MM.1S (cell line): ENCODE measurements at regions not wholly inside any gene's neighbourhood (a gene's known extent, or its start where the extent isn't known, plus 50 kb on each side); places are given as distances from the start of the nearest gene placed in this dataset.

ENCODE experiments used
- DNase-seq: peaks from one replicate; pipeline ENCODE4 v3.0.0-alpha.2; 2015
- H2AFZ ChIP-seq: fragments of 300-600 bp; sonication (generic); 2 replicates; pipeline ENCODE4 v1.6.0; 2016; ENCODE audit warnings: antibody characterized with exemption, low read length
- H3F3A ChIP-seq: fragments of 300-600 bp; sonication (generic); 2 replicates; pipeline ENCODE4 v1.6.1; 2016; ENCODE audit warnings: mild to moderate bottlenecking, antibody characterized with exemption, low read length, moderate library complexity, mixed read lengths; ENCODE audit not compliant: insufficient read depth
- H3K27ac ChIP-seq: fragments of 300-600 bp; sonication (generic); 2 replicates; pipeline ENCODE4 v1.5.1; 2016; ENCODE audit warnings: mild to moderate bottlenecking, low read length
- H3K27me3 ChIP-seq: fragments of 300-600 bp; sonication (generic); replicated peaks from 2 replicates; pipeline ENCODE4 v1.6.0; 2016; ENCODE audit warnings: low read length; ENCODE audit not compliant: insufficient read depth
- H3K36me3 ChIP-seq: fragments of 300-600 bp; sonication (generic); replicated peaks from 2 replicates; pipeline ENCODE4 v1.6.1; 2016; ENCODE audit warnings: mild to moderate bottlenecking, low read length, mixed read lengths; ENCODE audit not compliant: insufficient read depth
- H3K4me1 ChIP-seq: fragments of 300-600 bp; sonication (generic); 2 replicates; pipeline ENCODE4 v1.6.1; 2016; ENCODE audit warnings: low read length, mixed read lengths
- H3K4me2 ChIP-seq: fragments of 300-600 bp; sonication (generic); 2 replicates; pipeline ENCODE4 v1.6.0; 2016; ENCODE audit warnings: low read depth, low read length
- H3K4me3 ChIP-seq: fragments of 300-600 bp; sonication (generic); 2 replicates; pipeline ENCODE4 v1.5.1; 2016; ENCODE audit warnings: low read length, mixed read lengths
- H3K79me2 ChIP-seq: fragments of 300-600 bp; sonication (generic); 2 replicates; pipeline ENCODE4 v1.6.1; 2016; ENCODE audit warnings: mixed run types, low read length, mixed read lengths
- H3K9ac ChIP-seq: fragments of 300-600 bp; sonication (generic); 2 replicates; pipeline ENCODE4 v1.6.1; 2016; ENCODE audit warnings: low read length, mixed read lengths
- H3K9me2 ChIP-seq: fragments of 300-600 bp; sonication (generic); replicated peaks from 2 replicates; pipeline ENCODE4 v1.6.1; 2016; ENCODE audit warnings: mild to moderate bottlenecking, low read length, mixed read lengths; ENCODE audit not compliant: insufficient read depth
- H3K9me3 ChIP-seq: fragments of 300-600 bp; sonication (generic); replicated peaks from 2 replicates; pipeline ENCODE4 v1.6.1; 2016; ENCODE audit warnings: mild to moderate bottlenecking, low read length, mixed read lengths; ENCODE audit not compliant: insufficient read depth
- H4K20me1 ChIP-seq: fragments of 300-600 bp; sonication (generic); 2 replicates; pipeline ENCODE4 v1.6.1; 2016; ENCODE audit warnings: mild to moderate bottlenecking, low read length, moderate library complexity, mixed read lengths; ENCODE audit not compliant: insufficient read depth
- EZH2 ChIP-seq: fragments of 300-600 bp; sonication (generic); optimal IDR thresholded peaks from 2 replicates; pipeline ENCODE3; 2017; ENCODE audit warnings: low read depth, mild to moderate bottlenecking, antibody characterized with exemption, low read length, mixed read lengths
- EZH2phosphoT487 ChIP-seq: fragments of 300-600 bp; sonication (generic); IDR thresholded peaks from 2 replicates; pipeline ENCODE4 v1.6.1; 2018; ENCODE audit warnings: antibody characterized with exemption, low read length
- TF ChIP-seq, protein P1 (sequence below): fragments of 300-600 bp; sonication (generic); IDR thresholded peaks from 2 replicates; pipeline ENCODE4 v1.5.1; 2016; ENCODE audit warnings: antibody characterized with exemption, low read length, mixed read lengths

DNA sequence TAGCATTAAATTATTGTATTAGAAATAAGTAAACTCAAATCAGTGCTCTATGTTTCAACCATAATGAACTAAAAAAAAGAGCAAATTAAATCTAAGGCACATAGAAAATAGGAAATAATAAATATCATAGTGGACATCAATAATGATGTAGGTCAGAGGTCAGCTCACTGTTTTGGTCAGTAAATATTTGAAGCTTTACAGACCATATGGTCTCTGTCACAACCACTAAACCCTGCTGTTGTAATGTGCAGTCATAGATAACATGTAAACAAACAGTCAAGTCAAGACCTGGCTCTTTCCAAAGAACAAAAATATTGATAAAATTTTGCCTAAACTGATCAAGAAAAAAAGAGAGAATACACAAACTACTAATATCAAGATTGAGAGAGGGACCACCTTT is 615.0 kb downstream of the SH2D4B start:
- H3K36me3 ChIP-seq = no peaks in the 10 kb centered on the region
- H3K9me2 ChIP-seq = no peaks in the 10 kb centered on the region
- H3K79me2 ChIP-seq = no peaks in the 10 kb centered on the region
- no peak for TF ChIP-seq EZH2phosphoT487
- TF ChIP-seq, protein P1, sequence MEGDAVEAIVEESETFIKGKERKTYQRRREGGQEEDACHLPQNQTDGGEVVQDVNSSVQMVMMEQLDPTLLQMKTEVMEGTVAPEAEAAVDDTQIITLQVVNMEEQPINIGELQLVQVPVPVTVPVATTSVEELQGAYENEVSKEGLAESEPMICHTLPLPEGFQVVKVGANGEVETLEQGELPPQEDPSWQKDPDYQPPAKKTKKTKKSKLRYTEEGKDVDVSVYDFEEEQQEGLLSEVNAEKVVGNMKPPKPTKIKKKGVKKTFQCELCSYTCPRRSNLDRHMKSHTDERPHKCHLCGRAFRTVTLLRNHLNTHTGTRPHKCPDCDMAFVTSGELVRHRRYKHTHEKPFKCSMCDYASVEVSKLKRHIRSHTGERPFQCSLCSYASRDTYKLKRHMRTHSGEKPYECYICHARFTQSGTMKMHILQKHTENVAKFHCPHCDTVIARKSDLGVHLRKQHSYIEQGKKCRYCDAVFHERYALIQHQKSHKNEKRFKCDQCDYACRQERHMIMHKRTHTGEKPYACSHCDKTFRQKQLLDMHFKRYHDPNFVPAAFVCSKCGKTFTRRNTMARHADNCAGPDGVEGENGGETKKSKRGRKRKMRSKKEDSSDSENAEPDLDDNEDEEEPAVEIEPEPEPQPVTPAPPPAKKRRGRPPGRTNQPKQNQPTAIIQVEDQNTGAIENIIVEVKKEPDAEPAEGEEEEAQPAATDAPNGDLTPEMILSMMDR = no peak
- no peak for TF ChIP-seq EZH2
- no peak overlapping the region for H3K4me2 ChIP-seq
- H4K20me1 ChIP-seq = no peaks in the 10 kb centered on the region
- no peaks in the 10 kb centered on the region for H3K4me1 ChIP-seq
- no peaks in the 10 kb centered on the region for H3K9me3 ChIP-seq
- no peak overlapping the region for H3K4me3 ChIP-seq
- no peaks in the 10 kb centered on the region for H3F3A ChIP-seq
- H3K27me3 ChIP-seq = no peaks in the 10 kb centered on the region
- H3K27ac ChIP-seq = no peak overlapping the region
- DNase-seq = no peak
- H2AFZ ChIP-seq = no peak overlapping the region
- H3K9ac ChIP-seq = no peak overlapping the region

DNA sequence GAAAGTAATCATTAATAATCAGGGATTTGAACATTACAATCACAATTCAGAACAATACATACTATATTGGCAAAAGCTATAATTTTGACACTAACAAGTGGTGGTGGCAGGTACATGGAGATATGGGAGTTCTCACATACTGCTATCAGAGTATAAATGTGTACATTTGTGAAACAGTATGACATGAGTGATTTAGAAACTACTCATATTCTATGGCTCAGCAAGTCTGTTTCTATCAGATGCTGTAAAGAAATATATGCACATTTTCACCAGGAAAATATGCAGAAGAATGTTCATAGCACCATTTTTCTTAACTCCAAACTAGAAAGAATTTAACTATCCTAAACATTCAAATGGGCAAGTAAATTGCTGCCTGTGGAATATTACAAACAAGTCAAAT is 620.0 kb downstream of the SH2D4B start:
- Histone ChIP-seq H3K9me2 (no peaks in the 10 kb centered on the region), H3K36me3 (no peaks in the 10 kb centered on the region), H3K79me2 (no peaks in the 10 kb centered on the region), H3K9me3 (no peaks in the 10 kb centered on the region), H4K20me1 (no peaks in the 10 kb centered on the region), H3K9ac (no peak overlapping the region), H3K4me1 (no peaks in the 10 kb centered on the region), H3K27me3 (no peaks in the 10 kb centered on the region), H3K4me3 (no peak overlapping the region), H3K27ac (no peak overlapping the region), H3F3A (no peaks in the 10 kb centered on the region), H3K4me2 (no peak overlapping the region), H2AFZ (no peak overlapping the region)
- TF ChIP-seq, protein P1 = no peak
- TF ChIP-seq EZH2phosphoT487 (no peak), EZH2 (no peak)
- DNase-seq = no peak

DNA sequence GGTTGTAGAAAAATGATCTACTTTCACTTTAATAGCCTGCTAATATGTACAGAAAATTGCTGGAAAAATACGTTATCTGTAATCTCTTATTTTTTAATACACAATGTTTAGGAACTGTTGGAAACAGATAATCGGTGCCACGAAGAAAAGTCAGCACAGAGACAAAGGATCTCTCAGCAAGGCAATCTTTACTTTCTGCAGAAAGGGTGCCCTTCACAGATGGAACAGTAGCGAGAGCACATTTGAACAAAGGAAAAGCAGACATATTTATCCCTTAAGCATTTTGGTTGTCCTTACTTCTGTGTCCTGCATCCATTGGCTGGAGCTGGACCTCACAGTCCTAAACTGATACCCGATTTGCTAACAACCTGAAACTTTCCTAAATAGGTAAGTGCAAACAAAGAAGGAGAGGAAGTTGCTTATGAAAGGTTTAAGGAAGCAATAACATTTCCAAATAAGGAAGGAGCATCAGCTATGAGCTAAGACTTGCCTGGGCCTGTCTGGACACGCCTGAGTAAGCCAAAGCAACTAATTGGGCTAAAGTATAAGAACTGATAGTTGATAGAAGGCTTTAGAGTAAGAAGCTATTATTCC is 640.0 kb downstream of the SH2D4B start:
- Histone ChIP-seq H3K4me3 (no peak overlapping the region), H3K4me1 (no peaks in the 10 kb centered on the region), H3K4me2 (no peak overlapping the region), H4K20me1 (no peaks in the 10 kb centered on the region), H2AFZ (no peak overlapping the region), H3K79me2 (no peaks in the 10 kb centered on the region), H3K36me3 (no peaks in the 10 kb centered on the region), H3K9me3 (no peaks in the 10 kb centered on the region), H3F3A (no peaks in the 10 kb centered on the region), H3K9me2 (no peaks in the 10 kb centered on the region), H3K27me3 (no peaks in the 10 kb centered on the region), H3K9ac (no peak overlapping the region), H3K27ac (no peak overlapping the region)
- TF ChIP-seq EZH2 (no peak), EZH2phosphoT487 (no peak)
- TF ChIP-seq, protein P1 = no peak
- no peak for DNase-seq
